ENCODE measurements at regions not wholly inside any gene's neighbourhood (a gene's known extent, or its start where the extent isn't known, plus 50 kb on each side); places are given as distances from the start of the nearest gene placed in this dataset.

- TF ChIP-seq CTCF (IDR thresholded peaks at IDR 0.05; ENCODE audit: borderline replicate concordance, extremely low read depth, low read length, poor library complexity, severe bottlenecking) (no peak), EZH2 (IDR thresholded peaks at IDR 0.05; ENCODE audit: borderline replicate concordance, low read depth, low read length, severe bottlenecking) (no peak)
Measured at GRCh38 chr16:79284766-79285165, 315.8 kb downstream of the MAF start.

All from DND-41 (cell line).